ENCODE measurements at regions not wholly inside any gene's neighbourhood (a gene's known extent, or its start where the extent isn't known, plus 50 kb on each side); places are given as distances from the start of the nearest gene placed in this dataset.

DNA sequence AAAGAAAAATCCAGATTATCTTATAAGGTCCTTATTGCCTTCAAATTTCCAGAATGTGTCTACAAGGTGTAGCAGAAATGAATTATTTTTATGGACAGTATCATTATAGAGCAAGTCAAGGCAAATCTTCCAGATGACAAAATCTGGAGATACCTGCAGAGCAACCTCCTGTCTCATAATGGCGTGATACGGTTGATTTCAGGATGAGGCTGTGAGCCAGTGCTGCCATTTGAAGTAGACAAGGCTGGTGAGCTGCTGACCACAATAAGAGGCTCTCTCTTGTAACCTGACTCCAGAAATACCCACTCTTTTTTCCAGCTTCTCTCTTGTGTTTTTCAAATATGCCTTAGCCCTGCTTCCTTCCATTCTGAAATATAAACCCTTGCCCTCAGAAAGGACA, 108.2 kb downstream of the HTR1A start:
- Histone ChIP-seq H3K18ac (ENCODE audit: insufficient read length, low read depth, low read length) (no peak overlapping the region), H2BK5ac (ENCODE audit: insufficient read length, low read length) (no peak overlapping the region), H3T11ph (ENCODE audit: low read length) (no peak overlapping the region), H4K5ac (ENCODE audit: insufficient read length, low read depth, low read length) (no peak overlapping the region), H2AK5ac (ENCODE audit: insufficient read length, low read length) (no peak overlapping the region), H3K9ac (ENCODE audit: extremely low read depth, insufficient read length, low read length) (no peak overlapping the region), H3K79me1 (ENCODE audit: insufficient read depth, low read depth, low read length, poor library complexity, severe bottlenecking) (no peaks in the 10 kb centered on the region), H3K27me3 (ENCODE audit: insufficient read depth, low read length) (no peaks in the 10 kb centered on the region), H2BK12ac (ENCODE audit: insufficient read length, low read depth, low read length) (no peak overlapping the region), H3K56ac (ENCODE audit: insufficient read length, low read depth, low read length) (no peak overlapping the region), H3K27ac (ENCODE audit: insufficient read length, low read depth, low read length) (no peak overlapping the region), H3K23me2 (ENCODE audit: insufficient read length, low read depth, low read length, poor library complexity, severe bottlenecking) (no peaks in the 10 kb centered on the region), H3K9me3 (ENCODE audit: control insufficient read depth, low read depth, low read length) (peaks cover under 1% of the 10 kb centered on the region), H3K14ac (ENCODE audit: insufficient read depth, low read length) (no peak overlapping the region), H2BK15ac (ENCODE audit: low read depth, low read length) (no peak overlapping the region), H4K20me1 (ENCODE audit: control insufficient read depth, insufficient read depth, insufficient read length) (no peaks in the 10 kb centered on the region), H2BK20ac (ENCODE audit: low read depth, low read length, poor library complexity, severe bottlenecking) (no peak overlapping the region), H2BK120ac (ENCODE audit: low read depth, low read length, poor library complexity, severe bottlenecking) (no peak overlapping the region), H4K91ac (ENCODE audit: insufficient read length, low read depth, low read length) (no peak overlapping the region), H3K23ac (ENCODE audit: insufficient read length, low read depth, low read length) (no peak overlapping the region), H4K8ac (replicated peaks; ENCODE audit: insufficient read length, low read depth, low read length) (no peak overlapping the region), H3K4me2 (ENCODE audit: insufficient read depth, insufficient read length, low read length) (no peak overlapping the region), H3K79me2 (ENCODE audit: insufficient read depth, low read length) (no peaks in the 10 kb centered on the region), H2AFZ (ENCODE audit: low read length) (no peak overlapping the region), H3K4ac (ENCODE audit: low read depth, low read length) (no peak overlapping the region), H3K4me1 (ENCODE audit: insufficient read depth, low read length) (peaks cover 2% of the 10 kb centered on the region; the same call in 1 of the 2 replicates)
- Mint-ChIP-seq H3K27ac (no peak overlapping the region), H3K4me3 (no peak overlapping the region), H3K27me3 (ENCODE audit: low read depth) (no peaks in the 10 kb centered on the region), H3K4me1 (peaks cover 8% of the 10 kb centered on the region in 2 experiments), H3K36me3 (ENCODE audit: insufficient read depth in 1 of 3, low read depth in 3 of 3) (peaks cover 0 to 1% (median under 1%) of the 10 kb centered on the region in 3 experiments; a peak in 5 of 7 replicates), H3K9me3 (peaks cover 1 to 4% of the 10 kb centered on the region in 2 experiments; a peak in 4 of 5 replicates)
- no peak for DNase-seq
- TF ChIP-seq, protein P1, sequence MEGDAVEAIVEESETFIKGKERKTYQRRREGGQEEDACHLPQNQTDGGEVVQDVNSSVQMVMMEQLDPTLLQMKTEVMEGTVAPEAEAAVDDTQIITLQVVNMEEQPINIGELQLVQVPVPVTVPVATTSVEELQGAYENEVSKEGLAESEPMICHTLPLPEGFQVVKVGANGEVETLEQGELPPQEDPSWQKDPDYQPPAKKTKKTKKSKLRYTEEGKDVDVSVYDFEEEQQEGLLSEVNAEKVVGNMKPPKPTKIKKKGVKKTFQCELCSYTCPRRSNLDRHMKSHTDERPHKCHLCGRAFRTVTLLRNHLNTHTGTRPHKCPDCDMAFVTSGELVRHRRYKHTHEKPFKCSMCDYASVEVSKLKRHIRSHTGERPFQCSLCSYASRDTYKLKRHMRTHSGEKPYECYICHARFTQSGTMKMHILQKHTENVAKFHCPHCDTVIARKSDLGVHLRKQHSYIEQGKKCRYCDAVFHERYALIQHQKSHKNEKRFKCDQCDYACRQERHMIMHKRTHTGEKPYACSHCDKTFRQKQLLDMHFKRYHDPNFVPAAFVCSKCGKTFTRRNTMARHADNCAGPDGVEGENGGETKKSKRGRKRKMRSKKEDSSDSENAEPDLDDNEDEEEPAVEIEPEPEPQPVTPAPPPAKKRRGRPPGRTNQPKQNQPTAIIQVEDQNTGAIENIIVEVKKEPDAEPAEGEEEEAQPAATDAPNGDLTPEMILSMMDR (conservative IDR thresholded peaks at IDR 0.05), result no peak
- WGBS (ENCODE audit: extremely low coverage, insufficient read length, low lambda C conversion rate), result no CpG with 5 or more reads among the region's 2 CpGs

Data from H9 (cell line).